Sigmoid colon (tissue), 6 donors: ENCODE measurements at regions not wholly inside any gene's neighbourhood (a gene's known extent, or its start where the extent isn't known, plus 50 kb on each side); places are given as distances from the start of the nearest gene placed in this dataset.

ENCODE experiments used
- DNase-seq: peaks from one replicate; pipeline ENCODE4 v3.0.0-alpha.2; 2019
- H3K27ac ChIP-seq, 4 donors: fragments of 200-600 bp; sonication (generic); one replicate each; pipeline ENCODE4 v1.5.1; 2016 to 2019; ENCODE audit warnings: mild to moderate bottlenecking in 1 of 4
- H3K27me3 ChIP-seq, 3 donors: fragments of 200-600 bp; sonication (generic); one replicate each; pipeline ENCODE4 v1.5.1; 2019; ENCODE audit warnings: mild to moderate bottlenecking in 1 of 3
- H3K36me3 ChIP-seq, 4 donors: fragments of 200-600 bp; sonication (generic); one replicate each; pipeline ENCODE4 v1.5.1; 2016 to 2019
- H3K4me1 ChIP-seq, 4 donors: fragments of 200-600 bp; sonication (generic); one replicate each; pipeline ENCODE4 v1.5.1; 2017 to 2019
- H3K4me3 ChIP-seq, 4 donors: fragments of 200-600 bp; sonication (generic); one replicate each; pipeline ENCODE4 v1.5.1; 2017 to 2019; ENCODE audit warnings: mild to moderate bottlenecking in 2 of 4, moderate library complexity in 1 of 4
- H3K9me3 ChIP-seq, 4 donors: fragments of 200-600 bp in 3 of 4; sonication (generic) in 3 of 4; one replicate each; pipeline versions ENCODE4 v1.5.1 to v1.6.1; 2013 to 2019
- EP300 ChIP-seq, 4 donors: sonication (generic); formaldehyde crosslinking; IDR thresholded peaks; one replicate each; pipeline ENCODE4 v1.6.1; 2017; ENCODE audit warnings: antibody characterized with exemption in 4 of 4
- POLR2A ChIP-seq, 2 donors: fragments of 450-650 bp; IDR thresholded peaks; one replicate each; pipeline ENCODE4 v1.6.1; 2016; ENCODE audit warnings: antibody characterized with exemption in 2 of 2, mild to moderate bottlenecking in 2 of 2, moderate library complexity in 2 of 2
- POLR2AphosphoS5 ChIP-seq, 4 donors: sonication (generic); formaldehyde crosslinking; IDR thresholded peaks; one replicate each; pipeline ENCODE4 v1.6.1; 2017; ENCODE audit warnings: antibody characterized with exemption in 4 of 4
- WGBS, 2 donors: extraction: QIAGEN DNeasy Blood & Tissue Kit; methylation state at CpG; one replicate each; pipeline ENCODE4 v1.1.7; 2013; 5-methylcytosine and 5-hydroxymethylcytosine counted together
- intact Hi-C: fragments of 100-400 bp; cut with DNase I; formaldehyde crosslinking; loops from one replicate; pipeline ENCODE4 v1.15.1; 2023
- TF ChIP-seq, protein P1 (sequence below), 4 experiments: fragments of 450-650 bp in 3 of 4; fragments of 200-600 bp in 1 of 4; IDR thresholded peaks; one replicate each; pipeline ENCODE4 v1.5.1; 2016 to 2019; ENCODE audit warnings: antibody characterized with exemption in 4 of 4, mild to moderate bottlenecking in 3 of 4, moderate library complexity in 2 of 4
- donor health status: healthy with polysubstance abuse.
- donor health status: healthy.

DNA sequence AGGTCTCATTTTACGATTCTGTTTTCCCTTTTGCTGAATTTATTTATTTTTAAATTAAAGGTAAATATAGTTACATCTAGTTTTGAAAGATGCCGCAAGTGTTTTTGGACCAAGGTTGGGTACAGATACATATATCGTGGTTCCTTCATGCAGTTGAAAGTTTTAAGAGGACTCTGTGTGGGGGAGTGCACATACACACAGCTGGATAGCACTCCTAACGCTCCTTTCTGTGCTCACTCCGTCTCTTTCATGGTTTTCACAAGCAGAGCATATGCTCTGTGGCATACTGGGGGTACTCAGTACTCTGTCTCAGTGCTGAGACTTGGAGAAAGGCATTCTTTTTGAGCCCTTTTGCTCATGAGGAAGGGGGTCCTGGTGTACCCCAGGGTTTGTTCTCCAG lies 307.5 kb downstream of the DOCK8 start:
- Histone ChIP-seq H3K27me3 (no peaks in the 10 kb centered on the region), H3K27ac (no peak overlapping the region), H3K4me1 (peaks cover 0 to 33% (median 3%) of the 10 kb centered on the region in 4 donors), H3K36me3 (no peaks in the 10 kb centered on the region), H3K9me3 (no peaks in the 10 kb centered on the region), H3K4me3 (no peak overlapping the region)
- TF ChIP-seq POLR2AphosphoS5 (IDR thresholded peaks at IDR 0.05) (no peak), POLR2A (IDR thresholded peaks at IDR 0.05) (no peak), EP300 (IDR thresholded peaks at IDR 0.05) (no peak)
- TF ChIP-seq, protein P1, sequence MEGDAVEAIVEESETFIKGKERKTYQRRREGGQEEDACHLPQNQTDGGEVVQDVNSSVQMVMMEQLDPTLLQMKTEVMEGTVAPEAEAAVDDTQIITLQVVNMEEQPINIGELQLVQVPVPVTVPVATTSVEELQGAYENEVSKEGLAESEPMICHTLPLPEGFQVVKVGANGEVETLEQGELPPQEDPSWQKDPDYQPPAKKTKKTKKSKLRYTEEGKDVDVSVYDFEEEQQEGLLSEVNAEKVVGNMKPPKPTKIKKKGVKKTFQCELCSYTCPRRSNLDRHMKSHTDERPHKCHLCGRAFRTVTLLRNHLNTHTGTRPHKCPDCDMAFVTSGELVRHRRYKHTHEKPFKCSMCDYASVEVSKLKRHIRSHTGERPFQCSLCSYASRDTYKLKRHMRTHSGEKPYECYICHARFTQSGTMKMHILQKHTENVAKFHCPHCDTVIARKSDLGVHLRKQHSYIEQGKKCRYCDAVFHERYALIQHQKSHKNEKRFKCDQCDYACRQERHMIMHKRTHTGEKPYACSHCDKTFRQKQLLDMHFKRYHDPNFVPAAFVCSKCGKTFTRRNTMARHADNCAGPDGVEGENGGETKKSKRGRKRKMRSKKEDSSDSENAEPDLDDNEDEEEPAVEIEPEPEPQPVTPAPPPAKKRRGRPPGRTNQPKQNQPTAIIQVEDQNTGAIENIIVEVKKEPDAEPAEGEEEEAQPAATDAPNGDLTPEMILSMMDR (IDR thresholded peaks at IDR 0.05): no peak
- DNase-seq: no peak
- 50 to 89% methylated on average over 5 of the region's 5 CpGs for WGBS, 2 donors
- intact Hi-C loops: no loop called here

DNA sequence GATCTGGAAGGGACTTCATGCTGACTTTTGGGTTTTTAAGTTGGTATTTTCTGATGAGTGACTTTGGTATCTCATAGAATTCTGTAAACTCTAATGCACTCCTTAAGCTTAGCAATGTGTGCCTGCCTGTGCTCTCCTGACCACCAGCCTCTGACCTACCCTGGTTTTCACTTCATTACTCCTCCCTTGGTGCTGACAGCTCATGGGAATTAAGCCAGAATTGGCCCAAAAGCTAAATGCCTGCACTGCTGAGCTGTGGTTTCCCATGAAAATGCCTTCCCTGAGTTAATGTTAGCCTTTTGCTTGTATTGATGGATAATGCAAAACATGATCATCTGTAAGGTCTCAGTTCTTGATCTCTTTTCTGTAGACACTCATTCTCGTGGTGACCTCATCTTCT lies 308.0 kb downstream of the DOCK8 start:
- Histone ChIP-seq H3K36me3 (no peaks in the 10 kb centered on the region), H3K4me1 (peaks cover 0 to 33% (median 3%) of the 10 kb centered on the region in 4 donors), H3K9me3 (no peaks in the 10 kb centered on the region), H3K27me3 (no peaks in the 10 kb centered on the region), H3K27ac (no peak overlapping the region), H3K4me3 (no peak overlapping the region)
- no peak for TF ChIP-seq POLR2A (IDR thresholded peaks at IDR 0.05)
- TF ChIP-seq, protein P1 (IDR thresholded peaks at IDR 0.05): no peak
- no peak for TF ChIP-seq EP300 (IDR thresholded peaks at IDR 0.05)
- TF ChIP-seq POLR2AphosphoS5 (IDR thresholded peaks at IDR 0.05): no peak
- WGBS, 2 donors: 70 to 83% methylated on average over 1 of the region's 1 CpG
- no peak for DNase-seq
- intact Hi-C loops: no loop called here

DNA sequence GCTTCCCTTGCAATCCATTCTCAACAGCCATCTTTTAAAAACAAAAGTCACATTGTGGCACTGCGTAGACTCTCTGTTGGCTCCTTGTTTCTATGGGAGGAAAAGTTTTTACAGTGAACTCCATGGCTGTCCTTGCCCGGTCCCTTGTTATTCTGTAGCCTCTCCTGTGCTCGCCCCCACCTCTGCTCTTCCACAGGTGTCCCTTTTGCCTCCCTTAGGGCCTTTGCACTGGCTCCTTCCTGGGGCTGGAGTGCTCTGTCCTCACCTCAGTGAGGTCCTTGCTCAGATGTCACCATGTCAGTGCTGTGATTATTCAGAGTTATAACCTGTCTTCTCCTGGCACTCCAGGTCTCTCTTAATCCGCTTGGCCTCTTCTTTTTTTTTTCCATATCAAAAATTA lies 308.8 kb downstream of the DOCK8 start:
- no peak overlapping the region for H3K27ac ChIP-seq
- TF ChIP-seq POLR2AphosphoS5 (IDR thresholded peaks at IDR 0.05): no peak
- TF ChIP-seq, protein P1 (IDR thresholded peaks at IDR 0.05): no peak
- TF ChIP-seq POLR2A (IDR thresholded peaks at IDR 0.05): no peak
- 75 to 93% methylated on average over 4 of the region's 4 CpGs for WGBS, 2 donors
- intact Hi-C loops: no loop called here
- H3K4me3 ChIP-seq: no peak overlapping the region
- H3K4me1 ChIP-seq: peaks cover 0 to 33% (median 3%) of the 10 kb centered on the region in 4 donors
- H3K36me3 ChIP-seq: no peaks in the 10 kb centered on the region
- no peak for DNase-seq
- no peaks in the 10 kb centered on the region for H3K9me3 ChIP-seq
- no peaks in the 10 kb centered on the region for H3K27me3 ChIP-seq

DNA sequence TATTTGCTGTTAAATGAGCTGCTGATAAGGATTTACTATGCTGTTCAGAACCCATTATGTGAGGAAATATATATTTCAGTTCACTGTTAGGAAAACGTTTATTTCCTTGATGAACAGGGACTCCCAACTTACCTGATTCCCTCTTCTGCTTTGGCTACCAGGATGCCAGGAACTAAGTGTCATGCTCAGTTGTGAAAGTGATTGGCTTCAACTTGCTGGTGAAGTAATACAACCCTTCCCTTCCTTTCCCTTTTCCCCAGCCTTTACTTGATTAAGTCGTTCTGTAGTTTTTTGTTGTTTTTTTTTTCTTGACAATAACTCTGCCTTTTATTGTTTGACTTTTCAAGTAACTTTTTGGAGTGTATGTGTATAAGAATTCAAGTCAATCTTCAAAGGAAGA lies 309.3 kb downstream of the DOCK8 start:
- H3K27ac ChIP-seq: no peak overlapping the region
- TF ChIP-seq POLR2AphosphoS5 (IDR thresholded peaks at IDR 0.05) (no peak), POLR2A (IDR thresholded peaks at IDR 0.05) (no peak), EP300 (IDR thresholded peaks at IDR 0.05) (no peak)
- TF ChIP-seq, protein P1 (IDR thresholded peaks at IDR 0.05): no peak
- DNase-seq: no peak
- H3K9me3 ChIP-seq: no peaks in the 10 kb centered on the region
- WGBS, 2 donors: 11 to 46% methylated on average over 2 of the region's 2 CpGs
- intact Hi-C loops: no loop called here
- no peaks in the 10 kb centered on the region for H3K36me3 ChIP-seq
- H3K27me3 ChIP-seq: no peaks in the 10 kb centered on the region
- peaks cover 0 to 30% (median 3%) of the 10 kb centered on the region in 4 donors for H3K4me1 ChIP-seq
- no peak overlapping the region for H3K4me3 ChIP-seq

DNA sequence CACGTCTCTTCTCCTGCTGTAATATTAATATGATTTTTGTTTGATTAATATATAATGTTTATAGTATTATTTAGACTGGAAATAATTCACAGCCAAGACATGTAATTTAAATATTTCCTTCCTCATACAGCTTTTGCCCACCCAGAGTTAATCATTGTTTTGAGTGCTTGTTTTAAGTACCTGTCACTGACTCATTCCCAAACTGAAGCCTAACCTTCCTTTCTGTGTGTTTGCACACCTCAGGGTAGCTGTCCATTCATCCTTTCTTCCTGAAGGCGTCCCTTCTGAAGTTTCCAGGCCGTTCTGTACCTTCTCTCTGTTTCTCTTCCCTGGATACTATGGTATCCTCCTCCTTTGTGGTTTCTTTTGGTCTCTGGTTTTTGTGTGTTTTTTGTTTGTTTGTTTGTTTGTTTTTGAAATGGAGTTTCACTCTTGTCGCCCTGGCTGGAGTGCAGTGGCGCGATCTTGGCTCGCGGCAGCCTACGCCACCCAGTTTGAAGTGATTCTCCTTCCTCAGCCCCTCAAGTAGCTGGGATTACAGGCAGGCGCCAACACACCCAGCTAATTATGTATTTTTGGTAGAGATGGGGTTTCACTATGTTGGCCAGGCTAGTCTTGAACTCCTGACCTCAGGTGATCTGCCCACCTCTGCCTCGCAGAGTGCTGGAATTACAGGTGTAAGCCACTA lies 312.4 kb downstream of the DOCK8 start:
- Histone ChIP-seq H3K27me3 (no peaks in the 10 kb centered on the region), H3K9me3 (no peaks in the 10 kb centered on the region), H3K27ac (no peak overlapping the region), H3K36me3 (no peaks in the 10 kb centered on the region), H3K4me1 (peaks cover 0 to 29% (median 10%) of the 10 kb centered on the region in 4 donors), H3K4me3 (no peak overlapping the region)
- no peak for TF ChIP-seq POLR2A (IDR thresholded peaks at IDR 0.05)
- no peak for TF ChIP-seq POLR2AphosphoS5 (IDR thresholded peaks at IDR 0.05)
- no peak for TF ChIP-seq EP300 (IDR thresholded peaks at IDR 0.05)
- TF ChIP-seq, protein P1 (IDR thresholded peaks at IDR 0.05): no peak
- 55 to 79% methylated on average over 11 of the region's 11 CpGs for WGBS, 2 donors
- intact Hi-C loops: no loop called here
- DNase-seq: no peak
